Hematopoietic multipotent progenitor cell treated with erythropoietin and hydrocortisone succinate and interleukin-3 and kit ligand, for 8 days (in vitro differentiated cells): ENCODE measurements at regions not wholly inside any gene's neighbourhood (a gene's known extent, or its start where the extent isn't known, plus 50 kb on each side); places are given as distances from the start of the nearest gene placed in this dataset.
"Not testable (repeated sequence)": the region's sequence is repeated elsewhere in the genome, so short reads cannot be mapped to it uniquely, and the experiment has no call there.

Source experiments
- DNase-seq: peaks from one replicate; pipeline ENCODE4 v3.0.0-alpha.2; 2015

GRCh38 chr5:127216898-127217675 lies 73.5 kb upstream of the MEGF10 start:
- no peak for DNase-seq

GRCh38 chr5:127221936-127222335 lies 68.7 kb upstream of the MEGF10 start:
- not testable (repeated sequence) for DNase-seq

- not testable (repeated sequence) for DNase-seq
These were observed 67.9 kb upstream of the MEGF10 start for GRCh38 chr5:127222571-127223156.

- no peak for DNase-seq
These were observed 67.2 kb upstream of the MEGF10 start for GRCh38 chr5:127223256-127223974.

- DNase-seq, result no peak
These were observed 62.7 kb upstream of the MEGF10 start for GRCh38 chr5:127227881-127228280.

DNA sequence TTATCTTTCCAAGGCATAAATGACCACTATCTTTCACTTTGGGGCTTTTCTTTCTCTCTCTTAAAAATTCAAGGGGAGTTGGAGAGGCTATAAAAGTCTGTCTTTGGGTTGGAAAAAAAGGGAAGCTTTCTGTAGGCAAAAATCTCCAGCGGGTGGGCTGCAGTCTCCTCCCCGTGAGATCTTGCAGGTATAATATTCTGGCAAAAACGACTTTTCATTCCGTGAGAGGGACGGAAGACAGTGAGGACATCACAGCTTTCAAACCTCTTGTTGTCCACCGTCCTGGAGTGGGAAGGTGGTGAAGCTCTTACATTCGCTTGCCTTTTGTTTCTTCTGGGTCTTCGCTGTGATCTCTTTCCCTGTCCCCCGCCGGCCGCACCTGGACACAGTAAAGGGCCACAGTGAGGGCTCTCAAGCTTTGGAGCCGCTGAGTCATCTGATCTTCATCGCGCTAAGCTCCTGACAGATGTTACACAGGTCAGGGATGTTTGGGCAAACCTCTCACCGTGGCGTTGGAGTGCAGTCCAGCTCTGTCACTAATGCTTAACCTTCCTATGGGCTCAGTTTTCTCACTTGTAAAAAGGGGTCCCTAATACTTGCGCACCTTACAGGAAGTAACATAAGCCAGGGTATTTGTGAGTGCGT lies 61.9 kb upstream of the MEGF10 start:
- DNase-seq, result no peak

DNA sequence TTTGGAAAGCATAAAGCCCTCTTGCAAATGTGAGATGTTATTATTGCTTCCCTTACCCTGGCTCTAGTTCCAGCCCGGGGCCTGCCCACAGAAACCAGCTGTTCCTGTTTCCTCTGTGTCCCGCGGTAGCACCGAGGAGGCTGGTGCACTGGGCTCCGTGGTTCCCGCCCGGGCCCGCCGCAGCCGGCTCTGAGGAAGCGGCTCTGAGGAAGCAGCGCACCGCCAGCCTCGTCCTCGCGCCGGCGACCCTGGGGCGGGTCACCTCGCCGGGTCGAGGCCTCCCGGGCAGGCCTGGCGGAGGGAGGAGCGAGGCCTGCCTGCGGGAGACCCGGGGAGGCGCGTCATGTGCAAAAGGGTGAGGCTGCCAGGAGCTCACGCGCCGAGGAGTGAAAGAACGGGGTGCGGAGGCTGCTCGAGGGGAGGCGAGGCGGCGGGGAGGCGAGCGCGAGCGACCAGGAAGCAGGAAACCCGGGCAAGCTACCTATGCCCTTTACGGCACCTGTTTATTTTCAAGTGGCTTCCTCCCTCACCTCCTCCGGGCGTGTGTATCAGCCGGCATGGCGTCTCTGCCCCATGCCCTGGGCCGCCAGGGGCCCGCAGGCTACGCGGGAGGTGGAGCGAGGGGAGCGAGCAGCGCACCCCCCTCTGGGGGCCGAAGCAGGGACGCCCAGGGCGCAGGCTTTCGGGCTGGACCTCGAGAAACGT lies 61.3 kb upstream of the MEGF10 start:
- peak; percentile 53 for DNase-seq

DNA sequence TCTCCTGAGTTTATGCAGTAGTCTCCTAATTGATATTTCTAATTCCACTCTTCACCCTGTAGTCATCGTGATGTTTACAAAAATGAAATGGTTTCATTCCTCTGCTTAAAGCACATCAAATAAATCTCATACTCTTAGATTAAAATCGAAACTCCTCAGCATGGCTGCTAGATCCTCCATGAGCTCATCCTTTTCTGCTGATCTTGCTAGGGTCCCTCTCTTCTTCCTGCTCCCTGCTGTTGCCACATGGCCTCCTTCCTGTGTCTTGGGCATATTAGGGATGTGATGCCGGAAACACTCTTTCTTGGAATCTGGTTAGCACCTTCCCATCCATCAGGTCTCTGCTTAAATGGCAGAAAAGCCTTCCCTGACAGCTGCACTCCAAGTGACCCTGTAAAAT lies 59.5 kb upstream of the MEGF10 start:
- no peak for DNase-seq

DNA sequence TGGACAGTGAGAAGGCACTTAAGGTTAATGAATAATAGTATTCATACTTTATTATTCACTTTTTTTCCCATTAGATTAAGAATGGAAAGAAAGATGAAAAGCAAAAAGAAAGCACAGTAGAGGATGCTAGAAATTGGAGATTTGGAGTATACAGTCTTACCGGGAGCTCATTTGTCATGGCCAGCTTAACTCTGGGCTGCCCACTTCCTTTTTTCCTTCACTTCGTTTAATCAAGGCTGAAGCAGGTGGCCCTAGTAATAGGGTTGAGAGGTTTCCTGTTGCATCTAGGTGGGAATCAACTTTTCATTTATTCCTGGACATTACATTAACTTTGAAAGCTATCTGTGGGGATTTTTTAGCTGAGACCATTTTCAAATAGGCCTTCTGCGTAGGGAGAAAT lies 57.0 kb upstream of the MEGF10 start:
- no peak for DNase-seq

- no peak for DNase-seq
These were observed 55.5 kb upstream of the MEGF10 start for GRCh38 chr5:127235136-127235535.

GRCh38 chr5:127236254-127236653 lies 54.3 kb upstream of the MEGF10 start:
- DNase-seq, result no peak
